Hepatocyte (in vitro differentiated cells): ENCODE measurements at regions not wholly inside any gene's neighbourhood (a gene's known extent, or its start where the extent isn't known, plus 50 kb on each side); places are given as distances from the start of the nearest gene placed in this dataset.

Source experiments
- EZH2 ChIP-seq: fragments of 200-600 bp; sonication (generic); IDR thresholded peaks from 2 replicates; pipeline ENCODE4 v1.6.1; 2016; ENCODE audit warnings: antibody characterized with exemption, mild to moderate bottlenecking, borderline replicate concordance
- EZH2phosphoT487 ChIP-seq: fragments of 200-600 bp; sonication (generic); IDR thresholded peaks from one replicate; pipeline ENCODE4 v1.6.1; 2018; ENCODE audit warnings: antibody characterized with exemption, mild to moderate bottlenecking, low read depth, moderate library complexity; ENCODE audit not compliant: unreplicated experiment, severe bottlenecking
- TF ChIP-seq, protein P1 (sequence below): fragments of 200-600 bp; sonication (generic); IDR thresholded peaks from 2 replicates; pipeline ENCODE4 v1.5.1; 2016; ENCODE audit warnings: antibody characterized with exemption, mild to moderate bottlenecking; ENCODE audit not compliant: poor library complexity

DNA sequence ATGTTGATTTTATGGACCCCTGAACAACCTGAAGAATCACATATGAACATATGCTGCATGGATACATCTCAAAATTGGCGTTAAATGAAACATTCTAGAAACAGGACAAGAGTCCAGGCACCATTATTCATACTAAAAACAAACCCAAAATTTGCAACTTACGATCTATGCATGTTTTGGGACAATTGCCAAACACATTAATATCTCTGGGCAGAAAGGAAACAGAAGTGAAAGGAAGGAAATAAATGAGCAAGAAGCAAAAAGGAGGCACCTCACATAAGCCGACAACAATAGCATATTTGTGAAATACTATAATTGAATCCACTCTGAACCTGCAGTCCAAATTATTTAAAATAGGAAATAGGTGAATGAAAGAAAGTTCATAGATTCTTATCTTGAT lies 1505.3 kb downstream of the AACS start:
- TF ChIP-seq EZH2phosphoT487 (no peak), EZH2 (no peak)
- TF ChIP-seq, protein P1, sequence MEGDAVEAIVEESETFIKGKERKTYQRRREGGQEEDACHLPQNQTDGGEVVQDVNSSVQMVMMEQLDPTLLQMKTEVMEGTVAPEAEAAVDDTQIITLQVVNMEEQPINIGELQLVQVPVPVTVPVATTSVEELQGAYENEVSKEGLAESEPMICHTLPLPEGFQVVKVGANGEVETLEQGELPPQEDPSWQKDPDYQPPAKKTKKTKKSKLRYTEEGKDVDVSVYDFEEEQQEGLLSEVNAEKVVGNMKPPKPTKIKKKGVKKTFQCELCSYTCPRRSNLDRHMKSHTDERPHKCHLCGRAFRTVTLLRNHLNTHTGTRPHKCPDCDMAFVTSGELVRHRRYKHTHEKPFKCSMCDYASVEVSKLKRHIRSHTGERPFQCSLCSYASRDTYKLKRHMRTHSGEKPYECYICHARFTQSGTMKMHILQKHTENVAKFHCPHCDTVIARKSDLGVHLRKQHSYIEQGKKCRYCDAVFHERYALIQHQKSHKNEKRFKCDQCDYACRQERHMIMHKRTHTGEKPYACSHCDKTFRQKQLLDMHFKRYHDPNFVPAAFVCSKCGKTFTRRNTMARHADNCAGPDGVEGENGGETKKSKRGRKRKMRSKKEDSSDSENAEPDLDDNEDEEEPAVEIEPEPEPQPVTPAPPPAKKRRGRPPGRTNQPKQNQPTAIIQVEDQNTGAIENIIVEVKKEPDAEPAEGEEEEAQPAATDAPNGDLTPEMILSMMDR: no peak
